Parathyroid adenoma (tissue), 2 donors: ENCODE measurements at regions not wholly inside any gene's neighbourhood (a gene's known extent, or its start where the extent isn't known, plus 50 kb on each side); places are given as distances from the start of the nearest gene placed in this dataset.

Experiments used
- H2AFZ ChIP-seq: fragments of 300-600 bp; sonication (generic); one replicate; pipeline ENCODE4 v1.7.0; 2017; ENCODE audit warnings: antibody characterized with exemption, mild to moderate bottlenecking
- H3K27ac ChIP-seq: fragments of 300-600 bp; sonication (generic); one replicate; pipeline ENCODE4 v1.7.0; 2017
- H3K27me3 ChIP-seq: fragments of 300-600 bp; sonication (generic); one replicate; pipeline ENCODE4 v1.7.0; 2017; ENCODE audit warnings: low read length; ENCODE audit not compliant: control insufficient read depth, insufficient read depth
- H3K36me3 ChIP-seq: fragments of 300-600 bp; sonication (generic); one replicate; pipeline ENCODE4 v1.7.0; 2017; ENCODE audit warnings: low read length; ENCODE audit not compliant: control insufficient read depth, insufficient read depth
- H3K4me1 ChIP-seq: fragments of 300-600 bp; sonication (generic); one replicate; pipeline ENCODE4 v1.7.0; 2017; ENCODE audit warnings: control low read depth
- H3K4me2 ChIP-seq: fragments of 300-600 bp; sonication (generic); one replicate; pipeline ENCODE4 v1.7.0; 2017; ENCODE audit warnings: low read length
- H3K4me3 ChIP-seq: fragments of 300-600 bp; sonication (generic); one replicate; pipeline ENCODE4 v1.7.0; 2017; ENCODE audit warnings: low read depth, low read length
- H3K79me2 ChIP-seq: fragments of 300-600 bp; sonication (generic); one replicate; pipeline ENCODE4 v1.7.0; 2017; ENCODE audit warnings: control low read depth
- H3K9ac ChIP-seq: fragments of 300-600 bp; sonication (generic); one replicate; pipeline ENCODE4 v1.7.0; 2017; ENCODE audit warnings: mild to moderate bottlenecking
- H3K9me3 ChIP-seq: fragments of 300-600 bp; sonication (generic); one replicate; pipeline ENCODE4 v1.7.0; 2017; ENCODE audit warnings: low read length; ENCODE audit not compliant: control insufficient read depth
- TF ChIP-seq, protein P1 (sequence below): fragments of 300-600 bp; sonication (generic); IDR thresholded peaks from one replicate; pipeline ENCODE4 v1.7.0; 2017; ENCODE audit warnings: antibody characterized with exemption, mild to moderate bottlenecking
- donor health status: primary hyperparathyroidism.

- no peak overlapping the region for H3K27ac ChIP-seq
Measured at GRCh38 chr6:168864541-168865460, 388.8 kb downstream of the THBS2 start.

DNA sequence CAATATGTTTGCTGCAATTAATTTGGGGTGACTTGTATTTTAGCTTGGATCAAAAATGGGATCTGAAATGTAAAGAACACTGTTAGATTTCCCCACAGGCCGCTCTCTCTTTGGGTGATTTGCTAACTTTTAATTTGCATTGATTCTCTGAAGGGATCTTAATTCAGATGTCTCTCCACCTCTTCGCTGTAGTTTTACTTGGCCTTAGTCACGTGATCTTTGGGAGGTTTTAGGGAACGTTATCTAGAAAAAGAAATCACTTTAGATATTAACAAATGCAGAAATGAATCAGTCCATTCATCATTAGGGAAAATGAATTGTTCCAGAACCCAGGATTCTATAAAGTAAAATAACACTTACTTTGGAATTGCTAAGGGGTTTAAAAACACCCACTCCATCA, 390.2 kb downstream of the THBS2 start:
- H3K4me2 ChIP-seq = no peak overlapping the region
- no peaks in the 10 kb centered on the region for H3K36me3 ChIP-seq
- no peaks in the 10 kb centered on the region for H3K9me3 ChIP-seq
- H3K27ac ChIP-seq = no peak overlapping the region
- no peaks in the 10 kb centered on the region for H3K79me2 ChIP-seq
- H3K9ac ChIP-seq = no peak overlapping the region
- H3K4me3 ChIP-seq = no peak overlapping the region
- no peaks in the 10 kb centered on the region for H3K27me3 ChIP-seq
- no peak overlapping the region for H2AFZ ChIP-seq
- TF ChIP-seq, protein P1, sequence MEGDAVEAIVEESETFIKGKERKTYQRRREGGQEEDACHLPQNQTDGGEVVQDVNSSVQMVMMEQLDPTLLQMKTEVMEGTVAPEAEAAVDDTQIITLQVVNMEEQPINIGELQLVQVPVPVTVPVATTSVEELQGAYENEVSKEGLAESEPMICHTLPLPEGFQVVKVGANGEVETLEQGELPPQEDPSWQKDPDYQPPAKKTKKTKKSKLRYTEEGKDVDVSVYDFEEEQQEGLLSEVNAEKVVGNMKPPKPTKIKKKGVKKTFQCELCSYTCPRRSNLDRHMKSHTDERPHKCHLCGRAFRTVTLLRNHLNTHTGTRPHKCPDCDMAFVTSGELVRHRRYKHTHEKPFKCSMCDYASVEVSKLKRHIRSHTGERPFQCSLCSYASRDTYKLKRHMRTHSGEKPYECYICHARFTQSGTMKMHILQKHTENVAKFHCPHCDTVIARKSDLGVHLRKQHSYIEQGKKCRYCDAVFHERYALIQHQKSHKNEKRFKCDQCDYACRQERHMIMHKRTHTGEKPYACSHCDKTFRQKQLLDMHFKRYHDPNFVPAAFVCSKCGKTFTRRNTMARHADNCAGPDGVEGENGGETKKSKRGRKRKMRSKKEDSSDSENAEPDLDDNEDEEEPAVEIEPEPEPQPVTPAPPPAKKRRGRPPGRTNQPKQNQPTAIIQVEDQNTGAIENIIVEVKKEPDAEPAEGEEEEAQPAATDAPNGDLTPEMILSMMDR = no peak
- no peaks in the 10 kb centered on the region for H3K4me1 ChIP-seq

More at GRCh38 chr6:168864541-168865460, 388.8 kb downstream of the THBS2 start:
- no peaks in the 10 kb centered on the region for H3K79me2 ChIP-seq
- no peaks in the 10 kb centered on the region for H3K9me3 ChIP-seq
- H3K36me3 ChIP-seq = no peaks in the 10 kb centered on the region
- H3K27me3 ChIP-seq = no peaks in the 10 kb centered on the region
- no peak overlapping the region for H3K9ac ChIP-seq
- H3K4me1 ChIP-seq = no peaks in the 10 kb centered on the region
- no peak overlapping the region for H3K4me2 ChIP-seq
- no peak overlapping the region for H3K4me3 ChIP-seq
- TF ChIP-seq, protein P1 = no peak
- H2AFZ ChIP-seq = no peak overlapping the region

GRCh38 chr6:168862346-168862980, 391.2 kb downstream of the THBS2 start:
- H3K27me3 ChIP-seq = no peaks in the 10 kb centered on the region
- TF ChIP-seq, protein P1 = no peak
- H3K9ac ChIP-seq = no peak overlapping the region
- no peak overlapping the region for H3K4me2 ChIP-seq
- no peak overlapping the region for H2AFZ ChIP-seq
- no peak overlapping the region for H3K27ac ChIP-seq
- H3K9me3 ChIP-seq = no peaks in the 10 kb centered on the region
- no peak overlapping the region for H3K4me3 ChIP-seq
- H3K79me2 ChIP-seq = no peaks in the 10 kb centered on the region
- no peaks in the 10 kb centered on the region for H3K36me3 ChIP-seq
- no peaks in the 10 kb centered on the region for H3K4me1 ChIP-seq

- TF ChIP-seq, protein P1 = no peak
- no peak overlapping the region for H2AFZ ChIP-seq
- H3K9ac ChIP-seq = no peak overlapping the region
- no peak overlapping the region for H3K4me3 ChIP-seq
- H3K36me3 ChIP-seq = no peaks in the 10 kb centered on the region
- H3K27ac ChIP-seq = no peak overlapping the region
- H3K27me3 ChIP-seq = no peaks in the 10 kb centered on the region
- no peaks in the 10 kb centered on the region for H3K9me3 ChIP-seq
- no peaks in the 10 kb centered on the region for H3K4me1 ChIP-seq
- no peak overlapping the region for H3K4me2 ChIP-seq
- no peaks in the 10 kb centered on the region for H3K79me2 ChIP-seq
Measured at GRCh38 chr6:168860987-168861386, 392.7 kb downstream of the THBS2 start.
